Hematopoietic multipotent progenitor cell treated with erythropoietin and hydrocortisone succinate and interleukin-3 and kit ligand, for 6 days (in vitro differentiated cells): ENCODE measurements at regions not wholly inside any gene's neighbourhood (a gene's known extent, or its start where the extent isn't known, plus 50 kb on each side); places are given as distances from the start of the nearest gene placed in this dataset.
A peak's percentile ranks its signal among the peaks of the same experiment; 100 is the strongest.

Experiments used
- DNase-seq: peaks from one replicate; pipeline ENCODE4 v3.0.0-alpha.2; 2015

DNA sequence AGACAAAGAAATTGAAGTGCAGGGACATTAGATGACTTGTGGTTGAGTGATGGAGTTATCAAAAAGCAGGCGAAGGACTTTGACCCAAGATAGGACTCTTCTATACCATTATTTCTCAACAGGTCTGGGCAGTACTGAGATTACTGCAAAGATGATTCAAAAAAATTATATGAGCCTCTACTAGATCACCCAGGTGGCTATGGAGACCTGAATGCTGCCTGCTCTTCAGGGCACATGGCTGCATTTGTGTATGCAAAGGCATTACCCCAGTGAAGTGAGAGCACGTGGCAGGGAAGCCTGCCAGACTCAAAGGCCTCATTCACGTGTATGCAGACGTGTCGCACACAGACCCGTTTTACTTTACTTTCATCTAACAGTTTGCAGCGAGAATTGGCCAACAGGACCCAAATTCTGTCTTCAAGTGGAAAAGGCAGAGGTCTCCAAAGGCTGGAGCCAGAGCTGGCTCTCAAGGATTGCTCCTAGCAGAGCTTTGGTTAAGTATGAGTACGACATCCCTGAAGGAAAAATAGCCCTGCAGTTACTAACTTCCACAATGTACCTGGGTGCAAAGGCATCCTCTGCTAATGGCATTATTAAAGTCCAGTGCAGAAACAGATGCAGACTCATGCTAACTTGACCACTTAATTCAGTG lies 113.8 kb upstream of the ARMC2 start:
- DNase-seq, result no peak

GRCh38 chr6:108735310-108736001 lies 112.8 kb upstream of the ARMC2 start:
- DNase-seq, result no peak

DNA sequence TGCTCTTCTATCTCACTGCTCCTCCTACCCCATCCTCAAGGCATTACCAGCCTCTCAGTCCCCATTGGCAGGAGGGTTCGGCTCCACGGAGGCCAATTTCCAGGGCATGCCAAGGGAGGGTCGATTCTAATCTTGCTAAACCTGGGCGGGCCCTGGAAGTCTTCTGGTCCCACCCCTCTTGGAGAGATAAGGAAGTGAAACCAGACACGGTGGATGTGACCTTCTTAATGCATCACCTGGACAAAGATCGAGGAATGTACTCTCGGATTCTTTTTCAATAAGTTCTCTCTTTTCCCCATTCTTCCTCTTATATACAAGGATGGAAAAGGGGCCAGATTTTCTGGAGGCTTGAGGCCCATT lies 112.2 kb upstream of the ARMC2 start:
- DNase-seq, result peak; percentile 17

DNA sequence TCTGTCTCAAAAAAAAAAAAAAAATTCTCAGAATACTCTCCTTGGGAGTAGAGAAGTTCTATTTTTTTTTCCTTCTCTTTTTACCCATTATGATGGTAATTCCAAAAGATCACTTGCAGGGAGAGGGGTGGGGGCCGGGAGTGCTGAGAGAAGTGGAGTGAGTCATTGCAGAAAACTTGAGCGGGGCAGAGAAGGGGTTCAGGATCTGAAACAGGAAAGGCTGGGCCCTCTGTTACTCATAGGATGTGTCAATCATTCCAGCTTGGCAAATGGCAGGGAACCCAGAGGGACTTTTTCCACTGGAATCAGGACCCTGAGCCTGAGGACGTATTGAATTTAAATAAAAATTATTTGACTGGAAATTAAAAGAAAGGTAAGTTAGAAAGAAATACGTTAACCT lies 111.4 kb upstream of the ARMC2 start:
- DNase-seq, result no peak

DNA sequence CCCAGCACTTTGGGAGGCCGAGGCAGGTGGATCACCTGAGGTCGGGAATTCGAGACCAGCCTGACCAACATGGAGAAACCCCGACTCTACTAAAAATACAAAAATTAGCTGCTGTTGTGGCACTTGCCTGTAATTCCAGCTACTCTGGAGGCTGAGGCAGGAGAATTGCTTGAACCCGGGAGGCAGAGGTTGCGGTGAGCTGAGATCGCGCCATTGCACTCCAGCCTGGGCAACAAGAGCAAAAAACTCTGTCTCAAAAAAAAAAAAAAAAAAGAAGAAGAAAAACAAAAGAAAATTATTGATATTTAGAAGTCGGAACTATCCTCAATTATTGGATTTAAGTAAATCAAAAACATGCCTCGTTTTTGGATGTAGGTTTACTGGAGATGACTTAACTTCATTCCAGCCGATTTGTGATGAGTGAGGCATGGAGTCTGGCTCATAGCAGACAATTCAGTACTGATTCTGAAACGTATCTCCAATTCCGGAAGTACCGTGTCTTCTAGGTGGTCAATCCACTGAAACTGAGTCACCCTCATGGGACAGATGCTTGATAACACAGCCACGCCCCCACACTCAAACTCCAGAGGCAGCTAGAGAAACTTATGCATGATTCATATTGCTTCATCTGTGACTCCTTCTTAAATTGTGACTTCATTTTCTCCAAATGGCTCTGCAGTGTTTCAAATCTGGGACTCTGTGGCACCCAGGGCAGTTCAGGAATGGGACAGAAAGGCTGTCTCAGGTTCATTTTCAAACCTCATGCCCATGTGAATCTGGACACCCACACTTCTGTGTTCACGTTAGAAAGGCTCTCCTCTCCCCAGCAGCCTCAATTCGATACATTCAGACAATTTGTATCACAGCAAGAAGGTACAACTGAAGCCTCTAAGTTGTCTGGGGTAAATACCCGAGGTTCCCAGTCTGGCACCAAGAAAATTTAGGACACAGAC lies 110.4 kb upstream of the ARMC2 start:
- DNase-seq, result peak; percentile 67

GRCh38 chr6:108738684-108739416 lies 109.4 kb upstream of the ARMC2 start:
- no peak for DNase-seq

GRCh38 chr6:108739496-108740330 lies 108.5 kb upstream of the ARMC2 start:
- DNase-seq, result no peak

- no peak for DNase-seq
Measured at GRCh38 chr6:108741331-108741989, 106.8 kb upstream of the ARMC2 start.

- DNase-seq, result peak; percentile 83
Measured at GRCh38 chr6:108742041-108742440, 106.2 kb upstream of the ARMC2 start.

DNA sequence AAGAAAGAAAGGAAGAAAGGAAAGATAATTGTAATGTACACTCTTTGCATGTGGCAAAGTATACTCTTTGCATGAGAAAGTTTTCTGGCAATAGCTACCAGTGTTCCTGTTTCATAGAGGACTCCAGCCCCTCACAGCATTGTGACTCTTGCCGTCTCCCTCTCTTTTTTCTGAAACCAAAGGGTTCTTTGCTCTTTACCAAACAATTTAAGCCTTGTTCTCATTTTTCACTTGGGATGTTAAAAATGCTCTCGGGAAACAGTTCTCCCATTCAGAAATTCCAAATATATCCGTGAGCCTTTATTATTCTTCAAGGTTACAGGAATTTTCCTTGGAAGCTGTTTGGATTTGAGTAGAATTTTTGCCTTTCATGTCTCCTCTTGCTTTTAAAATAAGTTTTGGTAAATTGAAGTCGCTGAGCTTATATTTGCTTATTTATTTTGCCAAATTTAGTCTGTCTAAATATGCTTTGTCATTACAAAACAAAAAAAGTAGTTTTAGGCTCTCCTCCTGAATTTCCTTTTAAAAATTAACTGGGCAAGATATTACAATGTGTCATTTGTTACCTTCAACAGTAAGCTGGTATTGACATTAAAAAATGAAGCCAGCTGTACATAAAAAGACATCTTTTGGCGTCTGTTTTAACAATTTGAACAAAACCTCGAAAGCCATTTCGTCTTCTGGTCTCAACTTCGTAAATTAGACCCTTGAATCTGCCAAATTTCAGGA lies 103.8 kb upstream of the ARMC2 start:
- no peak for DNase-seq

DNA sequence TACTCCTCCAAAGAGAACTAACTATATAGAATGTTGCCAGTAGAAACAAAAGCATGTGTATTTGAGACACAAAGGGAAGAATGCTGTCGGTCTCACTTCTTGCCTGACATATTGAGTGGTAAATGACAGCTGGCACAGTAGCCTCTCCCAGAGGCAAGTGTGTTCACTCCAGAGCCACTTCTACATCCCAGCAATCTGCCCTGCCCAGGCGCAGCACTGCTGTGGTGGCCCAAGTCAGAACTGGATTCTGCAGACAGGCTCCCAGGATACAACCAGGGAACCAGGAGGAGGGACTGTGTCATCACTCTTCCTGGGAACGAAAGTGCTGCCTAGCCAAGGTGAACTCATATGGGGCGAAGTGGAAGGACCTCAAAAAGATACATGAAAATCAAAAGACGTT lies 103.2 kb upstream of the ARMC2 start:
- no peak for DNase-seq

- DNase-seq, result no peak
Measured at GRCh38 chr6:108745664-108746336, 102.4 kb upstream of the ARMC2 start.

- DNase-seq, result no peak
Measured at GRCh38 chr6:108746366-108746765, 101.9 kb upstream of the ARMC2 start.

DNA sequence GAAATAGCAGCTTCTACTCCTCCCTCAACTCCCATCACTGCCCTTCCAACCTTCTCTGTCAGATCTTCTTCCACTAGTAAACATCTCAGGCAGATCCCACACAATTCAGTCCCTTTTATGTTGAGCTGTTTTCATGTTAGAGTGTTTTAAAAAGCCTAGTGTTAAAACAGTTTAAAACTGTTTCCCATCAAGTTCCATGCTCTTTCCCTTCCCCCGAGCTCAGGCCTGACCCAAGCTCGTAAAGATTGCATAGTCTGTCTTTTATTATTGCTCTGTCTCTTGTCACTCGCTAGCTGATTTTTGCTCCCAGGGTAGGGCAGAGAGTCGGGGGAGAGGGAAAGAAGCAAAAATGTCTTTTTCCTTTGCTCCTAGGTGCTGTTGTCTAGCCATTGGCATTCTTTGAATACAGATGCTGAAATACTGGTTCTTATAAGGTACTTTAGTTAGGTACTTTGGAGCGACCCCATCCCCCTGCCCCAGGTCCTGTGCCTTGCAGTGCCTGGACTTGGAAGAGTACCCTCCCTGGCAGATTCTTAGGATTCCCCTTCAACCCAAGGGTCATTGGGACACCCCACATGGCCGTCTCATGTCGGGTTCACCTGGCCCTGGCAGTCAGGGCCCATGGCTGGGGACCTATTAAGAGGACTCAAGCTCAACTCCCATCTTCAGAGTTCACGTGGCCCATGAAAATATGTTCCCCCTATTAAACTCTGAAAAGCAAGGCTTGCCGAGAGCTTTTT lies 101.2 kb upstream of the ARMC2 start:
- no peak for DNase-seq

GRCh38 chr6:108748055-108748454 lies 100.2 kb upstream of the ARMC2 start:
- DNase-seq, result no peak

GRCh38 chr6:108748959-108749358 lies 99.3 kb upstream of the ARMC2 start:
- no peak for DNase-seq

GRCh38 chr6:108750801-108751200 lies 97.4 kb upstream of the ARMC2 start:
- no peak for DNase-seq

DNA sequence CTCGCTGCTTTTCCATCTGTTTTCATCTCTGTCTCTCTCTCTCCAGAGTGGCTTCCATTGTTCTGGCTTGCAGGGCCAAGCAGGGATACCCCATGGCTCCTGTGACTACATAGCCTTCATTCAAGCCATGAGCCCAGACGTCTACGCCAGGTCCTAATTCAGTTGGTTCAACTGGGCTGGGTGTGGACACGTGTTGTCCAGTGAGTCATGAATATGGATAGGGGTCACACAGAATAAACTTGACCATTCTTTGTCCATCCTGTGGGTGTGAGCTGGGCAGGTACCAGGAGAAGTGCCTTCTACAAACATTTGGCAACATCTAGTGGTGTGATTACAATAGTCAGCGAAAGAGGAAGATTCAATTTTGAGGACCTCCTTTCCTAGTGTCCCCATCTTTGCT lies 96.9 kb upstream of the ARMC2 start:
- no peak for DNase-seq
